H1 (cell line): ENCODE measurements at regions not wholly inside any gene's neighbourhood (a gene's known extent, or its start where the extent isn't known, plus 50 kb on each side); places are given as distances from the start of the nearest gene placed in this dataset.

Source experiments
- BCL11A ChIP-seq, 2 experiments: IDR thresholded peaks; one replicate each; pipeline ENCODE4 v1.6.1; 2011; ENCODE audit warnings: low read depth in 2 of 2, low read length in 2 of 2, mild to moderate bottlenecking in 2 of 2
- CEBPB ChIP-seq: IDR thresholded peaks from 2 replicates; pipeline ENCODE4 v1.6.1; 2012; ENCODE audit warnings: low read depth, low read length
- JUN ChIP-seq: IDR thresholded peaks from 2 replicates; pipeline ENCODE4 v1.6.1; 2011; ENCODE audit warnings: low read depth, mild to moderate bottlenecking, improper control_type of control experiment, low read length
- SIRT6 ChIP-seq: IDR thresholded peaks from one replicate; pipeline ENCODE4 v1.7.1; 2012; ENCODE audit warnings: low read length, inconsistent platforms
- TF ChIP-seq, protein P1 (sequence below): IDR thresholded peaks from 2 replicates; pipeline ENCODE4 v1.6.1; 2011; ENCODE audit warnings: low read depth, mild to moderate bottlenecking, low read length; ENCODE audit not compliant: insufficient read depth

GRCh38 chr10:3890602-3891352 is 105.8 kb upstream of the KLF6 start (continued):
- TF ChIP-seq BCL11A (IDR thresholded peaks at IDR 0.05; ENCODE audit: low read depth in 2 of 2, low read length in 2 of 2): no peak
- no peak for TF ChIP-seq CEBPB
- TF ChIP-seq SIRT6: no peak
- no peak for TF ChIP-seq JUN
- TF ChIP-seq, protein P1, sequence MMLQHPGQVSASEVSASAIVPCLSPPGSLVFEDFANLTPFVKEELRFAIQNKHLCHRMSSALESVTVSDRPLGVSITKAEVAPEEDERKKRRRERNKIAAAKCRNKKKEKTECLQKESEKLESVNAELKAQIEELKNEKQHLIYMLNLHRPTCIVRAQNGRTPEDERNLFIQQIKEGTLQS: no peak
- TF ChIP-seq, all 59 proteins: peak for 0
